H9 (cell line): ENCODE measurements at regions not wholly inside any gene's neighbourhood (a gene's known extent, or its start where the extent isn't known, plus 50 kb on each side); places are given as distances from the start of the nearest gene placed in this dataset.

Experiments
- DNase-seq: peaks from one replicate; pipeline ENCODE4 v3.0.0-alpha.2; 2017
- H2AFZ ChIP-seq: one replicate; pipeline ENCODE4 v1.6.1; 2013; ENCODE audit warnings: mild to moderate bottlenecking, low read length, control low read depth, moderate library complexity
- H2AK5ac ChIP-seq: 2 replicates; pipeline ENCODE4 v1.6.1; 2013; ENCODE audit warnings: low read length, control low read depth, mixed read lengths; ENCODE audit not compliant: insufficient read length
- H2BK120ac ChIP-seq: one replicate; pipeline ENCODE4 v1.6.1; 2013; ENCODE audit warnings: low read depth, mild to moderate bottlenecking, low read length, control low read depth, inconsistent platforms; ENCODE audit not compliant: poor library complexity, severe bottlenecking
- H2BK12ac ChIP-seq: 2 replicates; pipeline ENCODE4 v1.6.1; 2013; ENCODE audit warnings: low read length, control low read depth, mixed read lengths, low read depth; ENCODE audit not compliant: insufficient read length
- H2BK15ac ChIP-seq: 2 replicates; pipeline ENCODE4 v1.6.1; 2013; ENCODE audit warnings: low read depth, low read length, control low read depth
- H2BK20ac ChIP-seq: one replicate; pipeline ENCODE4 v1.6.1; 2013; ENCODE audit warnings: low read depth, mild to moderate bottlenecking, low read length, control low read depth, inconsistent platforms; ENCODE audit not compliant: poor library complexity, severe bottlenecking
- H2BK5ac ChIP-seq: 2 replicates; pipeline ENCODE4 v1.6.1; 2013; ENCODE audit warnings: low read length, control low read depth, mixed read lengths; ENCODE audit not compliant: insufficient read length
- H3K14ac ChIP-seq: 2 replicates; pipeline ENCODE4 v1.6.1; 2013; ENCODE audit warnings: low read length, control low read depth; ENCODE audit not compliant: insufficient read depth
- H3K18ac ChIP-seq: 2 replicates; pipeline ENCODE4 v1.6.1; 2013; ENCODE audit warnings: low read depth, mild to moderate bottlenecking, mixed read lengths, low read length, control low read depth; ENCODE audit not compliant: insufficient read length
- H3K23ac ChIP-seq: 2 replicates; pipeline ENCODE4 v1.6.1; 2013; ENCODE audit warnings: low read length, control low read depth, mixed read lengths, low read depth; ENCODE audit not compliant: insufficient read length
- H3K23me2 ChIP-seq: 2 replicates; pipeline ENCODE4 v1.6.1; 2013; ENCODE audit warnings: low read depth, mild to moderate bottlenecking, mixed read lengths, low read length, control low read depth; ENCODE audit not compliant: insufficient read length, poor library complexity, severe bottlenecking
- H3K27ac ChIP-seq: 2 replicates; pipeline ENCODE4 v1.5.1; 2013; ENCODE audit warnings: low read length, control low read depth, mixed read lengths, low read depth; ENCODE audit not compliant: insufficient read length
- H3K27me3 ChIP-seq: 2 replicates; pipeline ENCODE4 v1.6.1; 2013; ENCODE audit warnings: low read length, control low read depth, inconsistent platforms; ENCODE audit not compliant: insufficient read depth
- H3K4ac ChIP-seq: 2 replicates; pipeline ENCODE4 v1.6.1; 2013; ENCODE audit warnings: low read depth, mild to moderate bottlenecking, control low read depth, inconsistent platforms, low read length, moderate library complexity
- H3K4me1 ChIP-seq: 2 replicates; pipeline ENCODE4 v1.6.1; 2013; ENCODE audit warnings: low read length, control low read depth, inconsistent platforms; ENCODE audit not compliant: insufficient read depth
- H3K4me2 ChIP-seq: 2 replicates; pipeline ENCODE4 v1.6.1; 2013; ENCODE audit warnings: low read length, control low read depth, mixed read lengths; ENCODE audit not compliant: insufficient read length, insufficient read depth
- H3K56ac ChIP-seq: 2 replicates; pipeline ENCODE4 v1.6.1; 2013; ENCODE audit warnings: low read depth, mild to moderate bottlenecking, mixed read lengths, low read length, control low read depth; ENCODE audit not compliant: insufficient read length
- H3K79me1 ChIP-seq: 2 replicates; pipeline ENCODE4 v1.6.1; 2013; ENCODE audit warnings: low read depth, mild to moderate bottlenecking, moderate library complexity, low read length, control low read depth, inconsistent platforms; ENCODE audit not compliant: insufficient read depth, poor library complexity, severe bottlenecking
- H3K79me2 ChIP-seq: 2 replicates; pipeline ENCODE4 v1.6.1; 2013; ENCODE audit warnings: low read length, control low read depth, inconsistent platforms; ENCODE audit not compliant: insufficient read depth
- H3K9ac ChIP-seq: 2 replicates; pipeline ENCODE4 v1.6.1; 2013; ENCODE audit warnings: low read length, control low read depth, mixed read lengths; ENCODE audit not compliant: insufficient read length; ENCODE audit errors: extremely low read depth
- H3K9me3 ChIP-seq: one replicate; pipeline ENCODE4 v1.6.1; 2013; ENCODE audit warnings: low read depth, low read length, inconsistent platforms; ENCODE audit not compliant: control insufficient read depth
- H3T11ph ChIP-seq: one replicate; pipeline ENCODE4 v1.6.1; 2013; ENCODE audit warnings: mild to moderate bottlenecking, low read length, control low read depth, inconsistent platforms
- H4K20me1 ChIP-seq: one replicate; pipeline ENCODE4 v1.6.1; 2013; ENCODE audit not compliant: control insufficient read depth, insufficient read length, insufficient read depth
- H4K5ac ChIP-seq: 2 replicates; pipeline ENCODE4 v1.6.1; 2013; ENCODE audit warnings: low read depth, mild to moderate bottlenecking, mixed read lengths, low read length, control low read depth; ENCODE audit not compliant: insufficient read length
- H4K8ac ChIP-seq: replicated peaks from 2 replicates; pipeline ENCODE4 v1.6.1; 2013; ENCODE audit warnings: low read length, control low read depth, mixed read lengths, low read depth; ENCODE audit not compliant: insufficient read length
- H4K91ac ChIP-seq: 2 replicates; pipeline ENCODE4 v1.6.1; 2013; ENCODE audit warnings: low read depth, mild to moderate bottlenecking, moderate library complexity, mixed read lengths, low read length, control low read depth; ENCODE audit not compliant: insufficient read length
- H3K27ac Mint-ChIP-seq, 3 experiments: 2 replicates in 2 of 3; 3 replicates in 1 of 3; pipeline ENCODE4 v1.8.0; 2020 to 2021; ENCODE audit warnings: mixed read lengths in 3 of 3, mild to moderate bottlenecking in 1 of 3, moderate library complexity in 1 of 3
- H3K27me3 Mint-ChIP-seq: 2 replicates; pipeline ENCODE4 v1.8.0; 2021; ENCODE audit warnings: low read depth, mild to moderate bottlenecking, moderate library complexity, mixed read lengths
- H3K36me3 Mint-ChIP-seq, 3 experiments: 2 replicates in 2 of 3; 3 replicates in 1 of 3; pipeline ENCODE4 v1.8.0; 2020 to 2021; ENCODE audit warnings: low read depth in 3 of 3, mixed read lengths in 3 of 3; ENCODE audit not compliant: insufficient read depth in 1 of 3
- H3K4me1 Mint-ChIP-seq, 2 experiments: 2 replicates each; pipeline ENCODE4 v1.8.0; 2020; ENCODE audit warnings: mixed read lengths in 2 of 2
- H3K4me3 Mint-ChIP-seq, 2 experiments: 2 replicates in 1 of 2; 3 replicates in 1 of 2; pipeline ENCODE4 v1.8.0; 2020 to 2021; ENCODE audit warnings: mild to moderate bottlenecking in 2 of 2, mixed read lengths in 2 of 2, moderate library complexity in 1 of 2
- H3K9me3 Mint-ChIP-seq, 2 experiments: 2 replicates in 1 of 2; 3 replicates in 1 of 2; pipeline ENCODE4 v1.8.0; 2020; ENCODE audit warnings: mild to moderate bottlenecking in 2 of 2, mixed read lengths in 2 of 2, moderate library complexity in 1 of 2
- WGBS: extraction: QIAGEN DNeasy Blood & Tissue Kit; methylation state at CpG from one replicate; pipeline ENCODE4 v1.1.7; 2013; ENCODE audit warnings: missing lambda C conversion rate, low lambda C conversion rate, mixed read lengths; ENCODE audit not compliant: insufficient read length; ENCODE audit errors: extremely low coverage; 5-methylcytosine and 5-hydroxymethylcytosine counted together
- TF ChIP-seq, protein P1 (sequence below): fragments of 200-600 bp; sonication (generic); conservative IDR thresholded peaks from 3 replicates; pipeline ENCODE4 v1.8.0; 2021; ENCODE audit warnings: antibody characterized with exemption, mild to moderate bottlenecking

DNA sequence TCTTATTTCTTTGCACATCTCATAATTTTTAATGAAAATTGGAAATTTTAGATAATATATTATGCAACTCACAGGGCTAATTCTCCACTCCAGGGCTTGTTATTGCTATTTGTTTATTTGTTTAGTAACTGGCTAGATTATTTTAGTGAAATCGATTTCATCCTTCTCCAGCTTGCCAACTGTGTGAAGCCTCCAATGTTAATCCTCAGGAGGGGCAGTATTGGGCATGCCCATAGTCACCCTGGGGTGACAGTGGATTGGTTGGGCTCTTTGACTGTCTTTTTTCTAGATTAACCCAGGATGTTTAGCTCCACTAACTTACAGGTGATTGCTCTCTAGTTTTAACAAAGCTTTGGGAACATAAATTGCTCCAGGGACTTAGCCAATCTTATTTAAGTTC is 450.1 kb downstream of the BMP2 start:
- peaks cover 8% of the 10 kb centered on the region; the same call in 1 of the 2 replicates for H3K4me1 ChIP-seq
- no peaks in the 10 kb centered on the region for H4K20me1 ChIP-seq
- no peak overlapping the region for H3K27ac Mint-ChIP-seq
- no peak overlapping the region for H3K4ac ChIP-seq
- H2BK12ac ChIP-seq, result no peak overlapping the region
- no peak overlapping the region for H3K14ac ChIP-seq
- no peak overlapping the region for H2BK15ac ChIP-seq
- no peak overlapping the region for H2BK20ac ChIP-seq
- no peak overlapping the region for H2BK120ac ChIP-seq
- H4K8ac ChIP-seq, result no peak overlapping the region
- no peak overlapping the region for H2AK5ac ChIP-seq
- peaks cover 2 to 5% (median 3%) of the 10 kb centered on the region in 3 experiments; a peak in 5 of 7 replicates for H3K36me3 Mint-ChIP-seq
- H3K9me3 ChIP-seq, result no peaks in the 10 kb centered on the region
- TF ChIP-seq, protein P1, sequence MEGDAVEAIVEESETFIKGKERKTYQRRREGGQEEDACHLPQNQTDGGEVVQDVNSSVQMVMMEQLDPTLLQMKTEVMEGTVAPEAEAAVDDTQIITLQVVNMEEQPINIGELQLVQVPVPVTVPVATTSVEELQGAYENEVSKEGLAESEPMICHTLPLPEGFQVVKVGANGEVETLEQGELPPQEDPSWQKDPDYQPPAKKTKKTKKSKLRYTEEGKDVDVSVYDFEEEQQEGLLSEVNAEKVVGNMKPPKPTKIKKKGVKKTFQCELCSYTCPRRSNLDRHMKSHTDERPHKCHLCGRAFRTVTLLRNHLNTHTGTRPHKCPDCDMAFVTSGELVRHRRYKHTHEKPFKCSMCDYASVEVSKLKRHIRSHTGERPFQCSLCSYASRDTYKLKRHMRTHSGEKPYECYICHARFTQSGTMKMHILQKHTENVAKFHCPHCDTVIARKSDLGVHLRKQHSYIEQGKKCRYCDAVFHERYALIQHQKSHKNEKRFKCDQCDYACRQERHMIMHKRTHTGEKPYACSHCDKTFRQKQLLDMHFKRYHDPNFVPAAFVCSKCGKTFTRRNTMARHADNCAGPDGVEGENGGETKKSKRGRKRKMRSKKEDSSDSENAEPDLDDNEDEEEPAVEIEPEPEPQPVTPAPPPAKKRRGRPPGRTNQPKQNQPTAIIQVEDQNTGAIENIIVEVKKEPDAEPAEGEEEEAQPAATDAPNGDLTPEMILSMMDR, result no peak
- H4K91ac ChIP-seq, result no peak overlapping the region
- H2AFZ ChIP-seq, result no peak overlapping the region
- H3K27me3 ChIP-seq, result no peaks in the 10 kb centered on the region
- no peak overlapping the region for H4K5ac ChIP-seq
- no peak overlapping the region for H3K18ac ChIP-seq
- H3K9me3 Mint-ChIP-seq, result peaks cover 3 to 5% of the 10 kb centered on the region in 2 experiments; a peak in 4 of 5 replicates
- peaks cover 13 to 31% of the 10 kb centered on the region in 2 experiments for H3K4me1 Mint-ChIP-seq
- H3K27me3 Mint-ChIP-seq, result no peaks in the 10 kb centered on the region
- H3K56ac ChIP-seq, result no peak overlapping the region
- H3K9ac ChIP-seq, result no peak overlapping the region
- H3K23me2 ChIP-seq, result no peaks in the 10 kb centered on the region
- no peak overlapping the region for H3K23ac ChIP-seq
- H3K79me2 ChIP-seq, result no peaks in the 10 kb centered on the region
- H3T11ph ChIP-seq, result no peak overlapping the region
- no peak overlapping the region for H3K27ac ChIP-seq
- H3K4me3 Mint-ChIP-seq, result no peak overlapping the region
- H3K4me2 ChIP-seq, result no peak overlapping the region
- WGBS, result no CpG with 5 or more reads among the region's 1 CpG
- no peaks in the 10 kb centered on the region for H3K79me1 ChIP-seq
- DNase-seq, result no peak
- H2BK5ac ChIP-seq, result no peak overlapping the region
